ENCODE measurements at regions not wholly inside any gene's neighbourhood (a gene's known extent, or its start where the extent isn't known, plus 50 kb on each side); places are given as distances from the start of the nearest gene placed in this dataset.

GRCh38 chr4:12943069-12943468, 541.1 kb downstream of the RAB28 start:
- H3K27ac ChIP-seq (ENCODE audit: low read depth, low read length): no peak overlapping the region
- H3K4me1 ChIP-seq (ENCODE audit: control insufficient read depth in 3 of 3, insufficient read depth in 3 of 3, low read length in 3 of 3): no peaks in the 10 kb centered on the region
- H3K9me3 ChIP-seq (ENCODE audit: control insufficient read depth in 3 of 3, low read length in 3 of 3): no peaks in the 10 kb centered on the region
- no peak overlapping the region for H3K9ac ChIP-seq (ENCODE audit: low read depth in 1 of 3, low read length in 3 of 3)
- no peak overlapping the region for H3K4me3 ChIP-seq (ENCODE audit: low read length in 3 of 3)
- no peaks in the 10 kb centered on the region for H3K36me3 ChIP-seq (ENCODE audit: control insufficient read depth in 3 of 3, insufficient read depth in 3 of 3, low read length in 3 of 3)
- H3K27me3 ChIP-seq (ENCODE audit: control insufficient read depth in 3 of 3, insufficient read depth in 3 of 3, low read length in 3 of 3): no peaks in the 10 kb centered on the region

- Histone ChIP-seq H3K27me3 (ENCODE audit: control insufficient read depth in 3 of 3, insufficient read depth in 3 of 3, low read length in 3 of 3) (no peaks in the 10 kb centered on the region), H3K36me3 (ENCODE audit: control insufficient read depth in 3 of 3, insufficient read depth in 3 of 3, low read length in 3 of 3) (no peaks in the 10 kb centered on the region), H3K4me1 (ENCODE audit: control insufficient read depth in 3 of 3, insufficient read depth in 3 of 3, low read length in 3 of 3) (no peaks in the 10 kb centered on the region), H3K9me3 (ENCODE audit: control insufficient read depth in 3 of 3, low read length in 3 of 3) (no peaks in the 10 kb centered on the region), H3K9ac (ENCODE audit: low read depth in 1 of 3, low read length in 3 of 3) (no peak overlapping the region), H3K27ac (ENCODE audit: low read depth, low read length) (no peak overlapping the region), H3K4me3 (ENCODE audit: low read length in 3 of 3) (no peak overlapping the region)
Measured at GRCh38 chr4:12933760-12934221, 550.3 kb downstream of the RAB28 start.

- no peak overlapping the region for H3K27ac ChIP-seq (ENCODE audit: low read depth, low read length)
- H3K36me3 ChIP-seq (ENCODE audit: control insufficient read depth in 3 of 3, insufficient read depth in 3 of 3, low read length in 3 of 3): no peaks in the 10 kb centered on the region
- H3K4me1 ChIP-seq (ENCODE audit: control insufficient read depth in 3 of 3, insufficient read depth in 3 of 3, low read length in 3 of 3): no peaks in the 10 kb centered on the region
- H3K27me3 ChIP-seq (ENCODE audit: control insufficient read depth in 3 of 3, insufficient read depth in 3 of 3, low read length in 3 of 3): no peaks in the 10 kb centered on the region
- H3K9ac ChIP-seq (ENCODE audit: low read depth in 1 of 3, low read length in 3 of 3): no peak overlapping the region
- H3K4me3 ChIP-seq (ENCODE audit: low read length in 3 of 3): no peak overlapping the region
- no peaks in the 10 kb centered on the region for H3K9me3 ChIP-seq (ENCODE audit: control insufficient read depth in 3 of 3, low read length in 3 of 3)
Measured at GRCh38 chr4:12932203-12932788, 551.8 kb downstream of the RAB28 start.

- Histone ChIP-seq H3K4me1 (ENCODE audit: control insufficient read depth in 3 of 3, insufficient read depth in 3 of 3, low read length in 3 of 3) (no peaks in the 10 kb centered on the region), H3K36me3 (ENCODE audit: control insufficient read depth in 3 of 3, insufficient read depth in 3 of 3, low read length in 3 of 3) (no peaks in the 10 kb centered on the region), H3K9me3 (ENCODE audit: control insufficient read depth in 3 of 3, low read length in 3 of 3) (no peaks in the 10 kb centered on the region), H3K27me3 (ENCODE audit: control insufficient read depth in 3 of 3, insufficient read depth in 3 of 3, low read length in 3 of 3) (no peaks in the 10 kb centered on the region), H3K27ac (ENCODE audit: low read depth, low read length) (no peak overlapping the region), H3K9ac (ENCODE audit: low read depth in 1 of 3, low read length in 3 of 3) (no peak overlapping the region), H3K4me3 (ENCODE audit: low read length in 3 of 3) (no peak overlapping the region)
Measured at GRCh38 chr4:12929784-12930183, 554.4 kb downstream of the RAB28 start.

- no peaks in the 10 kb centered on the region for H3K27me3 ChIP-seq (ENCODE audit: control insufficient read depth in 3 of 3, insufficient read depth in 3 of 3, low read length in 3 of 3)
- H3K9me3 ChIP-seq (ENCODE audit: control insufficient read depth in 3 of 3, low read length in 3 of 3): no peaks in the 10 kb centered on the region
- no peak overlapping the region for H3K9ac ChIP-seq (ENCODE audit: low read depth in 1 of 3, low read length in 3 of 3)
- H3K36me3 ChIP-seq (ENCODE audit: control insufficient read depth in 3 of 3, insufficient read depth in 3 of 3, low read length in 3 of 3): no peaks in the 10 kb centered on the region
- no peak overlapping the region for H3K4me3 ChIP-seq (ENCODE audit: low read length in 3 of 3)
- no peak overlapping the region for H3K27ac ChIP-seq (ENCODE audit: low read depth, low read length)
- H3K4me1 ChIP-seq (ENCODE audit: control insufficient read depth in 3 of 3, insufficient read depth in 3 of 3, low read length in 3 of 3): no peaks in the 10 kb centered on the region
Measured at GRCh38 chr4:12928751-12929150, 555.4 kb downstream of the RAB28 start.

- no peak overlapping the region for H3K9ac ChIP-seq (ENCODE audit: low read depth in 1 of 3, low read length in 3 of 3)
- H3K27ac ChIP-seq (ENCODE audit: low read depth, low read length): no peak overlapping the region
- no peak overlapping the region for H3K4me3 ChIP-seq (ENCODE audit: low read length in 3 of 3)
- no peaks in the 10 kb centered on the region for H3K27me3 ChIP-seq (ENCODE audit: control insufficient read depth in 3 of 3, insufficient read depth in 3 of 3, low read length in 3 of 3)
- H3K36me3 ChIP-seq (ENCODE audit: control insufficient read depth in 3 of 3, insufficient read depth in 3 of 3, low read length in 3 of 3): no peaks in the 10 kb centered on the region
- no peaks in the 10 kb centered on the region for H3K9me3 ChIP-seq (ENCODE audit: control insufficient read depth in 3 of 3, low read length in 3 of 3)
- no peaks in the 10 kb centered on the region for H3K4me1 ChIP-seq (ENCODE audit: control insufficient read depth in 3 of 3, insufficient read depth in 3 of 3, low read length in 3 of 3)
Measured at GRCh38 chr4:12926189-12927066, 557.7 kb downstream of the RAB28 start.

- Histone ChIP-seq H3K9ac (ENCODE audit: low read depth in 1 of 3, low read length in 3 of 3) (no peak overlapping the region), H3K27ac (ENCODE audit: low read depth, low read length) (no peak overlapping the region), H3K4me3 (ENCODE audit: low read length in 3 of 3) (no peak overlapping the region), H3K4me1 (ENCODE audit: control insufficient read depth in 3 of 3, insufficient read depth in 3 of 3, low read length in 3 of 3) (no peaks in the 10 kb centered on the region), H3K9me3 (ENCODE audit: control insufficient read depth in 3 of 3, low read length in 3 of 3) (no peaks in the 10 kb centered on the region), H3K36me3 (ENCODE audit: control insufficient read depth in 3 of 3, insufficient read depth in 3 of 3, low read length in 3 of 3) (no peaks in the 10 kb centered on the region), H3K27me3 (ENCODE audit: control insufficient read depth in 3 of 3, insufficient read depth in 3 of 3, low read length in 3 of 3) (no peaks in the 10 kb centered on the region)
Measured at GRCh38 chr4:12924728-12925320, 559.3 kb downstream of the RAB28 start.

GRCh38 chr4:12924253-12924652, 559.9 kb downstream of the RAB28 start:
- Histone ChIP-seq H3K27ac (ENCODE audit: low read depth, low read length) (no peak overlapping the region), H3K36me3 (ENCODE audit: control insufficient read depth in 3 of 3, insufficient read depth in 3 of 3, low read length in 3 of 3) (no peaks in the 10 kb centered on the region), H3K4me3 (ENCODE audit: low read length in 3 of 3) (no peak overlapping the region), H3K4me1 (ENCODE audit: control insufficient read depth in 3 of 3, insufficient read depth in 3 of 3, low read length in 3 of 3) (no peaks in the 10 kb centered on the region), H3K9ac (ENCODE audit: low read depth in 1 of 3, low read length in 3 of 3) (no peak overlapping the region), H3K27me3 (ENCODE audit: control insufficient read depth in 3 of 3, insufficient read depth in 3 of 3, low read length in 3 of 3) (no peaks in the 10 kb centered on the region), H3K9me3 (ENCODE audit: control insufficient read depth in 3 of 3, low read length in 3 of 3) (no peaks in the 10 kb centered on the region)

GRCh38 chr4:12912896-12913418, 571.2 kb downstream of the RAB28 start:
- Histone ChIP-seq H3K4me1 (ENCODE audit: control insufficient read depth in 3 of 3, insufficient read depth in 3 of 3, low read length in 3 of 3) (no peaks in the 10 kb centered on the region), H3K27ac (ENCODE audit: low read depth, low read length) (no peak overlapping the region), H3K9me3 (ENCODE audit: control insufficient read depth in 3 of 3, low read length in 3 of 3) (peaks cover 2 to 4% (median 3%) of the 10 kb centered on the region in 3 donors), H3K9ac (ENCODE audit: low read depth in 1 of 3, low read length in 3 of 3) (no peak overlapping the region), H3K27me3 (ENCODE audit: control insufficient read depth in 3 of 3, insufficient read depth in 3 of 3, low read length in 3 of 3) (no peaks in the 10 kb centered on the region), H3K4me3 (ENCODE audit: low read length in 3 of 3) (no peak overlapping the region), H3K36me3 (ENCODE audit: control insufficient read depth in 3 of 3, insufficient read depth in 3 of 3, low read length in 3 of 3) (no peaks in the 10 kb centered on the region)

Data from skeletal muscle tissue (tissue), 3 donors.